HG03378 (cell line): ENCODE measurements at regions not wholly inside any gene's neighbourhood (a gene's known extent, or its start where the extent isn't known, plus 50 kb on each side); places are given as distances from the start of the nearest gene placed in this dataset.
"Not testable (repeated sequence)": the region's sequence is repeated elsewhere in the genome, so short reads cannot be mapped to it uniquely, and the experiment has no call there.

Experiments used
- ATAC-seq: cut with Tn5 transposase; IDR thresholded peaks from one replicate; pipeline ENCODE4 v1.9.1; 2021; ENCODE audit warnings: mild to moderate bottlenecking, moderate library complexity; ENCODE audit not compliant: unreplicated experiment

DNA sequence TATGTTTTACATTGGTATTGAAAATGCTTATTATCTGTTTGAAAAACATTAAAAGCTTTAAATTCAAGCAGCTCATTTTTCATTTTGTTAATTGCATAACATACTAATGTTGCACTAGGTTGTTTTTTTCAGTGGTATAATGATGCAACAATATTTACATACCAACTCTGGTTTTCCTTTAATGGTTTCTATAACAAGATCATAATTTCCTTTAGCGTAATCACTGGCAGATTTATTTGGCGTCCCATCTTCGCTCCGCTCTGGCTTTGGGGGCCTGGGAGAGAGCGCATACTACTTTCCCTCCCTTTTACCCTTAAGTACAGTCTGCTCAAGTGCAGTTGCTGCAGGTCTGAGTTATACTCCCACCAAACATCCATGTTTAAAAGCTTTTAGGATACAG lies 574.1 kb downstream of the PRKD1 start:
- ATAC-seq, result no peak

DNA sequence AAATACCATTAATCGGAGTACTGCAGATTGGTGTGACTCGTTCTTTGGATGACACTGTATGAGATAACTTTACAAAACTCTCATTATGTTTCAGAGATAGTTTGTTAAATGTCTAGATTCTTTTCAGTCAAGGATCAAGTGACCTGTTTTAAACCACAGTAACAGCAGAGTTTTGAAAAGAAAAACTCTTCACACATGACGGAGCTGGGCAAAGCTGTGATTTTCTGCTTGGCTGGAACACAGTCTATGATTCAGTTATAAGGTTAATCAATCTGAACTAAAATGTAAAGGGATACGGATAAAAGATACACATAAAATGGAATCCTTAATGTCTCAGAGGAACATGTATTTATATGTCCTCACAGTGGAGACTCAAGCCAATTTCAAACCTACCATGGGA lies 573.2 kb downstream of the PRKD1 start:
- ATAC-seq, result no peak

DNA sequence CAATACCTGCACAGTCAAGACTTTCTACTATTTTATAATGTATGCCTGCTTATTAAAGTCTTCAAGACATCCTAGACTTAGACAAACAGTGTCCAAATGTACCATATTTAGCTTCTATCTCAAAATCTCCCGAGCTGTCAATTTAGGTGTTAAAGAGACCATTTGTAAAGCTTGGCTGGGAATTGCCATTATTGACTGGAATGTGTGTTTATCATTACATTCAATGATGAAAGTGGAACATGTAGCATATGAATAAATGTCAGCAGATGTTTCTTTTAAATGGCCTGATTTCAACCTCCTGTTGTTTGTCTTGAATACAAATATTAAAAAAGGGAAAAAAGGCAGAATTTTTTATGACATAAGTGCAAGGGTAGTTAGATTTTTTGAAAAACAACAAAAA lies 572.3 kb downstream of the PRKD1 start:
- no peak for ATAC-seq

DNA sequence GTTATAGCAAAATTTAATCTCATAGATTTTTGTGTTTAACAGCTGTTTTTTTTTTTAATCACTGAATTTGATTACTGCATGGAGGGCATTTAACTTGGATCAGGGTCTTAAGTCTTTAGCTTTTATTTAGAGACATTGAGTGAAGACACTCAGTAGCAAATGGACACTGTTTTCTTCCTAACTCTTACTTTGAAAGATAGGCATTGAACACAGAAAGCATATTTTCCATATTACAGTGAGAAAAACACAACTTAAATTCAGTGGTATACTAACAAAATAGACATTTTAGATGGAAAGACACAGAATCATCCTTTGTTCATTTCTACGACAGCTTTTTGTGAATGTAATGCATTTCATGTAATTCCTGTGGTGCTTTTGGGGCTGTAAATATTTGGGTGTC lies 571.8 kb downstream of the PRKD1 start:
- no peak for ATAC-seq

DNA sequence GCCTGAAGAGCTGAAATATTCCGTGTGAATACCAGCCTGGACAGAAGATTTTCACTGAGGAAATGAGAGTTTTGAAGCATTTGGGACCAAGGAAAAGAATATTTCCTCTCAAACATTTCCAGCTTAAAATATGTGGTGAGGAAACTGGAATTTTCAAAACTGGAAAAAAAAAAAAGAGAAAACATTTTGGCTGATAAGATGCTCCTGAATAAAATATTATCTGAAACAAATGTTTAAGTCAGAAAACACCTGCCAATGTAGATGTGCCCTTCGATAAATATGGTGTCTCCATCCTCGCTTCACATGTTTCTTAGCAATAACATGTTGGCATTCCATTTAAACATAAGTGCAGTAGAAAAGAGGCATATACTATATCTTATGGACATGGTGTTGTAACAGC lies 567.0 kb downstream of the PRKD1 start:
- no peak for ATAC-seq

DNA sequence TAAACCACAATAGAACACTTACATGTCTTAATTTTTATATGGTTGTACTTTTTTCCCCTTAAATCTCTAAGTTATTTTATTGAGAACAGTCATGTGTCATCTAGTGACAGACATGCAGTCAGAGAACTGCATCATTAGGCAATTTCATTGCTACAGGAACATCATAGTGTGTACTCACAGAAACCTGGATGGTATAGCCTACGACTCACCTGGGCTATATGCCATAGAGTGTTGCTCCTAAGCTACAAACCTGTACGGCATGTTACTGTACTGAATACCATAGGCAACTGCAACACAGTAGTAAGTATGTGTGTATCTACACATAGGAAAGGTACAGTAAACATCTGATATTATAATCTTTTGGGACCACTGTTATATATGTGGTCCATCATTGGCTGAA lies 557.6 kb downstream of the PRKD1 start:
- no peak for ATAC-seq

DNA sequence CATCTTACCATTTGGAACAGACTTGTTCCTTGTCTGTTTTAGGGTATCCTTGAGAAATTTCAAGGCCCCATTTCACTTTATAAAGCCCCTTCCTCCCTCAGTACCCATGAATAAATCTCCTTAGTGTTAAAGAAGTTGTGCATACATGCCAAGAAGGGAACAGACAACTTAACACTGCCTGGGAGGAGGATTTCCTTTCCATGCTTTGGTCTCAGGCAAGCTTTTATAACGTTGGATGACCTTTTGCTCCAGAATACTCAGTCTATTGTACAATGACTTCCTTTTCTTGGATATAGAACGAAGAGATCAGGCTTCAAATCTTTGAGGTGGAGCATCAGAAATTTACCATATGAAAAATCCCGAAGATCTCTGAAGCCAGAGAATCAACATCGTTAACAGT lies 551.4 kb downstream of the PRKD1 start:
- no peak for ATAC-seq

DNA sequence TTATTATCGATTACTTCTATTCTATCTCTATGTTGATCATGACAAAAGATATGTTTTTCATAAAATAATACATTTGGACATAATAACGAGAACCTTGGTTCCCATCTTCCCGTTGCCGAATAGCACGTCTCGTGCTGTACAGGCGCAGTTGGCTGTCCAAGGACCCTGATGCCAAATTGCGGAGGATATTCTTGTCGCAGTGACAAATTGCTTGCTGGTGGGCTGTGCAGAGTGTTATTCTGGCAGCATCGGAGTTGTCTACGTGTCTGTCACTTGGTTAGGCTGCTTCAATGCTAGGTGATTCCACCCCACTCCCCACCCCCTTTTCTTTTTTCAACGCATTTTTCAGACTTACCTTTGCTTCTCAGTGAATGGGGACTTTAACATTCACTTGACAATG lies 546.8 kb downstream of the PRKD1 start:
- ATAC-seq, result no peak

DNA sequence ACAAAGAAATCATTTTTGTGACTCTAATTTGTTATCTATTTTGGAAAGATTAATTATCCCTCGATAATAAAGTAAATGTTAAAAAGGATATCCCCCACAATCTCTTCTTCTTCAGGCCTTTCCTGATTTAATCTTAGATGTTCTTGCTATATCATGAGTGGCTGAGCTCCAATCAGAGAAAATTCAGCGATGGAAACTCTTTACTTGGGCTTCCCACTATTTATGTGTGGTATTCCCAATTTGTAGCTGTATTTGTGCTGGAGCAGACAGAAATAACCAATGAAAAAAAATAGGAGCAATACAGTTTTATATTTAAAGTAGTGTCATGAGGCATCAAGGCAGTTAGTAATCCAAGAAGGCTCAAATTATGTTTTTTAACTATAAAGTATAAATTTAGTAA lies 539.1 kb downstream of the PRKD1 start:
- no peak for ATAC-seq

DNA sequence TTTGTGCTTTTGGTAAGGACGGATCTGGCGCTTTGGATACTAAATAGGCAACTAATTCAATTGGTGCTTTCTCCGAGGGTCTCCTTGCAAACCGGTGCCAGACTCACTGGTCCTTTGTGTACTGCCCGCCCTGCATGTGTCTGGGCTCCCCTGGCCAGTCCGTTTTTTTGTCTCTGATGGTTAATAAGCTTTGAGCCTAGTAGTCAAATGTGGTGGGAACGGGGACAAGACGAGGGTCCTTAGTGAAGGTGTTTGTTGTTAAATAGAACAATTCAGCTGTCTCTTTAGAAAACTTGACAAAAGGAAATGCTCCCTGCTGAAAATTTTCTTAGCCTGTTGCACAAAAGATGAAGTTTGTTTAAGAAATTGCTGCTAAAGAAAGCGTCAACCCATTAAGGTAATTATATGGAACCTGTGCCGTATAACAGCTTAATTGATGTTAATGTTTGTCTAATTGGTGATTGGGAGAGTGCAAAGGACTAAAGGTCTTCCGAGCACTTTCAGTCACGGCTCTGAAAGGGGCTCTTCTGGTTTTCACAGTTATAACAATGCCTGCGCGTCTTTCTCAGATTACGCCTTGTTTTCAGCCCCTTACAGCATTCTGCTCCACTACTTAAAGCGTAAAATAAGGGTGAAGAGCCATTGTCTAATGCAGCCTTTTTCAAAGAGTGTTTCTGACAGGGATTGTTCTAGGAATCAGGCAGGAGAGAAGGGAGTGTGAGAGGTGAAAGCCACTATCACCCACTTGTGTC lies 537.4 kb downstream of the PRKD1 start:
- ATAC-seq, result no peak

DNA sequence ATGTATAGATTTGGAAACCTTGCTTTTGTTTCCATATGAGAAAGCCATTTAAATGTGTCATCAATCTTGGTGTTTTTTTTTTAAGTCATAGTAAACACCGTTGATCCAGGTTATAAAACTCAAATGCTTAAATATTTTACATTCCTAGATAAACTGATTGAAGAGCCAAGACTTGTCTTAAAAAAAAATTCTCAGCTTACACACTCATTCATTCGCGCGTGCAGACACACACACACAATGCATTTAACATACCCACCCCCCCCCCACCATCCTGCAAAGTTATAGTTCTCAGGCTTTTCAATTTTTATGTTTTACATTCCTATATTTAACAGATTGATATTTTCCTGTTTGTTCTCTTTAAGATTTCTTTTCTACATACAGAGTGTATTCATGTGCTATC lies 536.4 kb downstream of the PRKD1 start:
- ATAC-seq, result no peak

DNA sequence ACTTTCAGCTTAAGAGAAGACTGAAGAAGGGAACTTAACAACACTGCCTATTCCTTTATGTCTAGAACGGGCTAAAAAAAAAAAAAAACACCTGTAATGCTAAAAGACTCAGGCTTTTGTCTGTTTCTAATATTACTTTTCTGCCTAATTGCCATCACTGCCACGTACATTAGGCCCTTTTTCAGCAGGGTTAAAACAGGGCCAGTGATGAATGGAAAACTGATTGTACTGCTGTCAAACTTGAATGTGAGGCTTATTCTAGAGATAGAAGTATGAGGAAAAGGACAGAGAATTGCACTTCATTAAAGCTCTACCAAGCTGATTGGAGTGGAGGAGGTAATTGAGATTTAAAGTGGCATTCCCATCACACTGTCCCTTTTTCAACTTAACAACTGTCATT lies 535.8 kb downstream of the PRKD1 start:
- ATAC-seq, result no peak

DNA sequence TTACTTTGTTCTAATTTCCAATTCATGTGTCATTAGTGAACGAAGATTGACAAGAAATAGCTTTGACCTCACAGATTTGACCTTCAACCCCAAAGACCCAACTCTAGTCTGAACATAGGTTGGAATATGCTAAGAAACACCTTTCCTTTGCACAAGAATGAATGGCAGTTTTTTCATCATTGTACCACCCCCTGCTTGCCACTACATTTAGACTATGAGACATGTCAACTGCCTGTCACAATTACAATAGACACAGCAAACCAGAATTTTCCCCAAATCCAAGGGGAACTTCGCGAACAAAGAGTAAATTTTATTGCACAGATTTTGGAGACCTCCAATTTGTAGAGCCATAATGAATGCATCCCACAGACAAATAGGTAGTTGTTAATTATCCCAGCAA lies 535.4 kb downstream of the PRKD1 start:
- no peak for ATAC-seq

DNA sequence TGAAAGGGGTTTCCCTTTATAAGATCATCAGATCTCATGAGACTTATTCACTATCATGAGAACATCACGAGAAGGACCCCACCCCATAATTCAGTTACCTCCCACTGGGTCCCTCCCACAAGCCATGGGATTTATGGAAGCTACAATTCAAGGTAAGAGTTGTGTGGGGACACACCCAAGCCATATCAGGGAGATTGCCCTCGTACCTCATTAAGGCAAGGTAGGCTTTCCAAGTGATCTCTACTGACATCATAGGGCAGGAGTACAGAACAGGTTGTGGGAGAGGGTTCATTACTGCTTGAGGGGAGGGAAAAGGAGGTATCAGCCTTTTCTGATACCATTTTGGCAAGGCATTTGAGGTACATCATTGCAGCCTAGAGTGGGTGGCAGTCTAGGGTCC lies 524.6 kb downstream of the PRKD1 start:
- ATAC-seq, result no peak

DNA sequence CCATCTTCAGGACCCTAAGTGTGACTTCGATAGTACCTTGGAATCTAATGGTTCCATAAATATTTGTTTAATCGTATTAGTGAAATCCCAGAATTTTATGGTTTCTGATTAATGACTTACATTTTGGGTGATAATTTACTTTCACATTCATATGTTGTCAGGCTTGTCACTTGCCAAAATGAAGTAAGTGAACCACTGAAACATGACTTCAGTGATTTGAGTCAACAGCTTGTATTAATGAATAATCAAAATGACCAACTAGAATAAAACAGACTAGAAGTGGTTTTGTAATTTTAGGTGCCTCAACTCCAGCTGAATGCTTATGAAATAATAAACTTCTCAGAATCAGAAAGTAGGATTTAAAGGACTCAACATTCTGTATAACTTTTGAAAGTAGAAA lies 517.1 kb downstream of the PRKD1 start:
- ATAC-seq, result peak; percentile 87

DNA sequence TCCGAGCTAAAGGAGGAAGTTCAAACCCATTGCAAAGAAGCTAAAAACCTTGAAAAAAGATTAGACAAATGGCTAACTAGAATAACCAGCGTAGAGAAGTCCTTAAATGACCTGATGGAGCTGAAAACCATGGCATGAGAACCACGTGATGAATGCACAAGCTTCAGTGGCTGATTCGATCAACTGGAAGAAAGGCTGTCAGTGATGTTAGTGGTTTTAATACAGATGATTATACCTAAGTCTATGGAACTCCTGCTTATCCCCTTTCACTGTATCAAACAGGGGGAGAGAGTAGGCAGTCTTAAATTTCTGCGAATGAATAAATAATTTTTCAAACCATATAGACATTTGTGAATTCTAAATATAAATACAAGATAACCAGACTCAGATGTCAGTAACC lies 512.7 kb downstream of the PRKD1 start:
- not testable (repeated sequence) for ATAC-seq

DNA sequence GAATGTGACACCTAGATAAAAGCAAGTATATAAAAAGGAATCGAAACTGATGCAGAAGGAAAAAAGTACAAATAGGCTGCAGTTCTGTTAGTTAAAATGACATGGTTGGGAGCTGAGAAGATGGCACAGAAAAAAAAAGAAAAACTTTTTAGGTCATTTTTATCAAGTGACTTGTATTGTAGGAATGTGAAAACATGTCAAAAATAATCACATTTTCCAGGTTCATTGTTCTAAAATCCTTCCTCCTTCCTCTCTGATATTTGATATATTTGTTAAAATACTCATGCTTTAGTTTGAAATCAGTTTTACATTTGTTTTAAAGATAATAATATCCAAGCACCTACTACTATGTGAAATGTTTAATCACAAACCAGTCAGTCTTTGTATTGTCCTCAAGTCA lies 507.9 kb downstream of the PRKD1 start:
- ATAC-seq, result no peak

DNA sequence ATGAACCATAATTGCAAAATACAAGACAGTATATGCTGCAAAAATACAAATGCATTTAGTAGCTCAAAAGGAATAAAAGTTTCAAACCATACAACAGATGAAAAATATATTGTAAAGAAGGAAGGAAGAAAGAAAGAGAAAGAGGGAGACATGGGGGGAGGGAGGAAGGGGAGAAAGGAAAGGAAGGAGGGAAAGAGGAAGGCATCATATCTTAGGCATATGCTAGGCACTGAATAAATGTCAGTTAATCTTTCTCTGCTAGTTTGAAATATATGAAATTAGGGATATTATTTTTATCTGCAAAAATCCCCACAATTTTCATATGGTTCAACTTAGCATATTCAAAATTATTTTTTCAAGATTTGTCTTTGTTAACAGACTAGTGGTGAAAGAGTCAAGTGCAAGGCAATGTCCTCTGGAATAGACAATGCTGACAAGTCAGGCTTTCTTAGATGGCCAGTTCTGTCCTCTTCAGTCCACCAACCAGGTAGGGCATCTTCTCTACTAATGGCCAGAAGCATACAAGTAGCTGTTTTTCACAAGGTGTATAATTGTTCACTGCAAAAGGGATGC lies 506.4 kb downstream of the PRKD1 start:
- no peak for ATAC-seq

DNA sequence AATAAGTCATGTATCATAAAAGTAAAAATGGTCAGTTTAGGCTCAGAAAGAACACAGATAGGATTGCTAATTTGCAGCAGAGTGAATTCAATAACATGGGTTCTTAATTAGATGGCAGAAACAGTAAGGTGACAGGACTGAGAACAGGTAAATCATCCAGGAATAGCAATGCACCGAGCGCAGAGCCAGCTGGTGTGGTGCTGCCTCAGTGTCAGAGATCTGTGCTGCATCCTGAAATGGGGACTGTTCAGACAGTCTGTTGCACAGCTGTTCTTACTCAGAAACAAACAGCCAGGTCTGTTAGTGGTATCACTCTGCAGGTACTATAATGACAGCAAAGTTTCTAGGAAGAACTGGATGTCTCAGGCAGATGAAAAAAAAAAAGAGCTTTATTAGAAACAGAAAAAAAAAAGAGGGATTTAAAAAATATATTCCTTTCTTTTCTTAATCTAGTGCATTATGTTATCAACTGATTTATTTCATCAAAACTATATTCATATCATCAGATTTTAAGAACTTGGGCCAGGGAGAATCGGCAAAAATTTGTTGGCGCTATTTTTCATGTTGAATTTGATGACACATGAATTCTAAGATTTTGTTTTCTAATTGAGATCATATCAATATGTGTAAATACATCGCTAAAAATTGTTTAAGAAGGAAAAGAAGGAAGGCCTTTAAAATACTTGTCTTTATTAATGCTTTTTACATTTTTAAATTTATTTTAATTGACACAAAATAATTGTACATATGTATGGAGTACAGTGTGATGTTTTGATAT lies 501.8 kb downstream of the PRKD1 start:
- no peak for ATAC-seq

DNA sequence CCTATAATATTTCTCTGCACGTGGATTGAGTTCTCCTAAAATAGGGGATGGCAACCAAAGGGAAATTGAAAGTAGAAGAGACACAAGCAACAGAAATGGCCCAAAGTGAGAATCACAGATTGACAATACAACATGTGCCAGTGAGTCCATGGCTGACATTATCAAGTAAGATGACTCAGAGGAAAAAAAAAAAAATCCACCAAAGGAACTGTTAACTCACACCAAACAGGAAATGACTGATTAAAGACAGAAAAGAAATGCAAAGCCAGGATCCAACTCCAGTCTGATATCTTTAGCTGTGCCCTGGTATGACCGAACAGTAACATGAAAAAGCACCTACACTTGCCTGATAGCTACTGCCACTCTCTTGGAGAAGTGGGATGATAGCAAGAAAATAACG lies 485.0 kb downstream of the PRKD1 start:
- ATAC-seq, result no peak

DNA sequence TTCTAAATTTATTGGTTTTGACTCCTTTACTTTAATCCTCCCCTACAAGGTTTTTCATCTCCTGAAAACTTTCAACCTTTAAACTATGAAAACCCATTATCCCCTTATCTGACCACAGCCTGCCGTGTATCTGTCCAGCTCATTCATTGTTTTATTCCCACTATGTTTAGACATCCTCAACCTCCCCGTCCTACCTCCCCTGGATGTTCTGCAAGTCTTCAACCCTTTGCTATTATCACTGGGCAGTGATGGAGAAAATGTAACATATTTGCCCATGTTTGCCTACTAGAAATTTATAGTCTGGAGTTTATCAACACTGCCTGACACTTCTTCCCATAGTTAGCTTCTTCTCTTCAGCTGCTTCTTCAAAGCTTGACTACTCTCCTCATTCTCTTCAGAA lies 483.4 kb downstream of the PRKD1 start:
- no peak for ATAC-seq

DNA sequence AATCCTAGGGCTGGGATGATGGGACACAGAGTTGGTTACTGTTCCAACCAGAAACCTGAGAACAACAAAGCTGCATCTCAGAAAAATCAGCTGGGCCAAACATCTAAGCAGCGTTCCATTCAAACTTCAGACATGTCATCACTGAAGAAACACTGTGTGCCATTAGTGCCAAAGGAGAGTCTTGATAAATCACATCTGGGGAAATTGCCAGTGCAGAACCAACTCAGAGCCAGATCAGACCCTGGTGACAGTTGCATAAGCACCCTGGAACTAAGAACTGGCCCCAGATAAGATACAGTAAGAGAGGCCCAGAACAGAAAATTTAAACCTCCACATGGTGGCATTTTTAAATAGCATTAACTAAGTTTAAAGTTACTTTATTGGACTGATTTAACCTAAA lies 482.8 kb downstream of the PRKD1 start:
- ATAC-seq, result no peak
